HepG2 (cell line): ENCODE measurements at regions not wholly inside any gene's neighbourhood (a gene's known extent, or its start where the extent isn't known, plus 50 kb on each side); places are given as distances from the start of the nearest gene placed in this dataset.

Source experiments
- ATAC-seq: fragments of 200-7000 bp; cut with Tn5 transposase; 3 replicates; pipeline ENCODE4 v1.9.1; 2020; ENCODE audit warnings: mild to moderate bottlenecking, moderate library complexity
- BruUV-seq: library from RNA; stranded (reverse); fragments of 400-500 nt; replicated peaks from 2 replicates; lab custom pipeline; 2021; lab: Mats Ljungman, UMichigan
- CTCF ChIA-PET: fragments of 300-600 bp; formaldehyde crosslinking; extraction: SDS; loops from one replicate; lab custom pipeline; 2021; ENCODE audit warnings: low total read pairs, inconsistent platforms, low intra/inter-chr PET ratio; lab: Yijun Ruan, JAX
- POLR2A ChIA-PET: fragments of 350-600 bp; sonication (Branson Sonifier 250); formaldehyde crosslinking; loops from one replicate; lab custom pipeline; 2020; ENCODE audit warnings: antibody characterized with exemption, inconsistent platforms; lab: Yijun Ruan, JAX
- DNase-seq: peaks from one replicate; pipeline ENCODE4 v3.0.0-alpha.2; 2015; ENCODE audit warnings: low spot score
- FAIRE-seq: peaks from 3 replicates; lab custom pipeline; 2011; peaks lifted over from hg19 to GRCh38; lab: Jason Lieb, UNC
- H2AFZ ChIP-seq: one replicate; pipeline ENCODE4 v1.6.1; 2011; ENCODE audit warnings: low read length, inconsistent platforms
- H3K27ac ChIP-seq: fragments of 300-600 bp; 3 replicates; pipeline ENCODE4 v1.8.0; 2011; ENCODE audit warnings: mixed run types, mild to moderate bottlenecking, mixed read lengths, low read length, inconsistent platforms; ENCODE audit not compliant: insufficient read depth; ENCODE audit errors: extremely low read length
- H3K27me3 ChIP-seq, 2 experiments: fragments of 200-600 bp in 1 of 2; 2 replicates in 1 of 2; 3 replicates in 1 of 2; pipeline versions ENCODE4 v1.6.0 to v1.8.0; 2011; ENCODE audit warnings: low read length in 2 of 2, mild to moderate bottlenecking in 2 of 2, moderate library complexity in 2 of 2, inconsistent platforms in 1 of 2; ENCODE audit not compliant: insufficient read depth in 2 of 2, control insufficient read depth in 1 of 2
- H3K36me3 ChIP-seq, 2 experiments: fragments of 200-600 bp in 1 of 2; replicated peaks in 1 of 2; 2 replicates in 1 of 2; 3 replicates in 1 of 2; pipeline versions ENCODE4 v1.5.1 to v1.8.0; 2011; ENCODE audit warnings: low read length in 2 of 2, inconsistent platforms in 1 of 2; ENCODE audit not compliant: insufficient read depth in 2 of 2, control insufficient read depth in 1 of 2
- H3K4me1 ChIP-seq: 2 replicates; pipeline ENCODE4 v1.5.1; 2012; ENCODE audit warnings: low read length, inconsistent platforms; ENCODE audit not compliant: insufficient read depth
- H3K4me2 ChIP-seq: 2 replicates; pipeline ENCODE4 v1.6.0; 2011; ENCODE audit warnings: low read depth, low read length, inconsistent platforms
- H3K4me3 ChIP-seq, 3 experiments: fragments of 200-600 bp in 1 of 3; sonication (generic), shearing (Covaris generic) in 1 of 3; replicated peaks in 1 of 3; 2 replicates each; pipeline ENCODE4 v1.5.1; 2011 to 2016; ENCODE audit warnings: low read length in 3 of 3, inconsistent platforms in 2 of 3, low read depth in 2 of 3, mild to moderate bottlenecking in 2 of 3, control low read depth in 1 of 3, mixed read lengths in 1 of 3; ENCODE audit not compliant: insufficient read depth in 1 of 3
- H3K79me2 ChIP-seq: one replicate; pipeline ENCODE4 v1.6.1; 2011; ENCODE audit warnings: low read length, inconsistent platforms; ENCODE audit not compliant: insufficient read depth
- H3K9ac ChIP-seq: 2 replicates; pipeline ENCODE4 v1.6.0; 2011; ENCODE audit warnings: mild to moderate bottlenecking, low read depth, low read length, inconsistent platforms; ENCODE audit not compliant: insufficient read depth
- H3K9me3 ChIP-seq: 2 replicates; pipeline ENCODE4 v1.5.1; 2012; ENCODE audit warnings: mild to moderate bottlenecking, low read length
- H4K20me1 ChIP-seq: 2 replicates; pipeline ENCODE4 v1.6.0; 2011; ENCODE audit warnings: inconsistent platforms, mild to moderate bottlenecking, low read length, moderate library complexity; ENCODE audit not compliant: insufficient read depth
- ISX ChIP-seq: sonication (generic); formaldehyde crosslinking; conservative IDR thresholded peaks from 2 replicates; pipeline ENCODE4 v1.5.0; 2020; ENCODE audit warnings: missing genetic modification reagents
- MAF1 ChIP-seq: sonication (generic); formaldehyde crosslinking; IDR thresholded peaks from 2 replicates; pipeline ENCODE4 v1.5.0; 2020; ENCODE audit warnings: missing genetic modification reagents, borderline replicate concordance
- RORA ChIP-seq: sonication (generic); formaldehyde crosslinking; IDR thresholded peaks from 2 replicates; pipeline ENCODE4 v1.5.0; 2020; ENCODE audit warnings: mild to moderate bottlenecking, missing genetic modification reagents, moderate library complexity
- SYNCRIP ChIP-seq: fragments of 200-400 bp; formaldehyde crosslinking; IDR thresholded peaks from 2 replicates; pipeline ENCODE4 v1.6.1; 2018; ENCODE audit warnings: mild to moderate bottlenecking, low read depth, low read length; ENCODE audit not compliant: insufficient read depth
- ZBTB49 ChIP-seq: sonication (generic); formaldehyde crosslinking; IDR thresholded peaks from 2 replicates; pipeline ENCODE4 v1.4.0; 2020; ENCODE audit warnings: missing genetic modification reagents, borderline replicate concordance
- ZNF276 ChIP-seq: sonication (generic); formaldehyde crosslinking; IDR thresholded peaks from 2 replicates; pipeline ENCODE4 v1.4.0; 2020; ENCODE audit warnings: mild to moderate bottlenecking, low read depth, missing genetic modification reagents
- ZNF644 ChIP-seq: IDR thresholded peaks from 2 replicates; pipeline ENCODE4 v1.6.1; 2016; ENCODE audit warnings: low read depth
- ZNF724P ChIP-seq: sonication (generic); formaldehyde crosslinking; IDR thresholded peaks from 2 replicates; pipeline ENCODE4 v1.8.0; 2022; ENCODE audit warnings: missing genetic modification reagents, borderline replicate concordance
- ZNF883 ChIP-seq: sonication (generic); formaldehyde crosslinking; IDR thresholded peaks from 2 replicates; pipeline ENCODE4 v1.5.1; 2020; ENCODE audit warnings: mild to moderate bottlenecking, missing genetic modification reagents; ENCODE audit errors: not compliant biosample characterization
- in situ Hi-C: cut with HindIII; loops from 2 replicates; pipeline ENCODE4 v1.10.0; 2017; ENCODE audit warnings: low pct_unique_long_range_greater_than_20kb; ENCODE audit not compliant: extremely low pct_ligation_motif_present
- intact Hi-C: fragments of 100-400 bp; cut with micrococcal nuclease; formaldehyde crosslinking; loops from one replicate; pipeline ENCODE4 v1.10.0; 2022; ENCODE audit not compliant: unreplicated experiment

GRCh38 chr13:81051873-81052272 is 710.9 kb upstream of the SPRY2 start:
- no peaks in the 10 kb centered on the region for H3K9me3 ChIP-seq
- TF ChIP-seq ZNF644 (CRISPR knock-in tag) (no peak), ZBTB49 (CRISPR knock-in tag) (no peak), SYNCRIP (no peak), ISX (CRISPR knock-in tag) (no peak), ZNF276 (no peak), RORA (CRISPR knock-in tag) (no peak), ZNF883 (CRISPR knock-in tag) (no peak), ZNF724P (no peak), MAF1 (CRISPR knock-in tag) (no peak)
- H3K4me2 ChIP-seq: no peak overlapping the region
- POLR2A ChIA-PET: no interaction called here
- H3K27ac ChIP-seq: no peak overlapping the region
- no peaks in the 10 kb centered on the region for H3K4me1 ChIP-seq
- FAIRE-seq (no peak), ATAC-seq (no peak), DNase-seq (no peak)
- no peaks in the 10 kb centered on the region for H3K27me3 ChIP-seq
- H2AFZ ChIP-seq: no peak overlapping the region
- H3K79me2 ChIP-seq: no peaks in the 10 kb centered on the region
- CTCF ChIA-PET: no interaction called here
- H3K36me3 ChIP-seq: no peaks in the 10 kb centered on the region
- BruUV-seq: no TSS peak
- in situ Hi-C loops: no loop called here
- no peak overlapping the region for H3K9ac ChIP-seq
- H3K4me3 ChIP-seq: no peak overlapping the region
- no peaks in the 10 kb centered on the region for H4K20me1 ChIP-seq
- intact Hi-C loops: no loop called here
